NCI-H69 (cell line): ENCODE measurements at regions not wholly inside any gene's neighbourhood (a gene's known extent, or its start where the extent isn't known, plus 50 kb on each side); places are given as distances from the start of the nearest gene placed in this dataset.

Experiments used
- DNase-seq: peaks from one replicate; lab custom pipeline; 2025; lab: John Stamatoyannopoulos, UW

DNA sequence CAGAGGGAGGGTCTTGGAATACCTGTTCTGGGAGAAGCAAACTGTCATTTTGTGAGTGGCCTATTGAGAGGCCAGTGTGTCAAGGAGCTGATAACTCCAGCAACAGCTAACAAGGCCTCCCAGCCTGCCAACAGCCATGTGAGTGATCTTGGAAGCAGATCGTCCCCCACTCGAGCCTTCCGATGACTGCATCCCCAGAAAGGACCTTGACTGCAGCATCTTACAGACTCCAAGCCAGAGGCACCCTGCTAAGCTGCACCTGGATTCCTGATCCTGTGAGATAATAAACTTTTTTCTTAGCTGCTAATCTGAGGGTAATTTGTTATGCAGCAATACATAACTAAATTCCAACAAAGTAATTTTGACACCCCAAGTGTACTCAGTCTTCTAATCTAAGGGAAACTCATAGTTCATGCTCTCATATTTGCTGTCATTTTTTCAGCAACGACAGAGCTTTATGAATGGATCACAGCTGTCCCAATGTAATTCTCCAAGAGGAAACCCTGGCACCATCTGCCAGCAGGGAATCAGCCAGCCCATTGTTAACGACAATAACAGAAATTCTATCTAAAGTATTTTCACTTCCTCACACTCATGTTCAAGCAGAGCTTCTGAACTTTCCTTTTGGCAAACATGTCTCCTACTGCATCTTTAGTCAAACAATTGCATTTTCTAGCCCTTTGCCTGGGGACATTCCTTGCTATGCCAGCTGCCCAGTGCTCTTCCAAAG is 470.2 kb upstream of the BTBD3 start:
- no peak for DNase-seq

GRCh38 chr20:11448554-11448953 is 469.1 kb upstream of the BTBD3 start:
- DNase-seq: no peak

GRCh38 chr20:11451793-11452291 is 465.9 kb upstream of the BTBD3 start:
- no peak for DNase-seq

DNA sequence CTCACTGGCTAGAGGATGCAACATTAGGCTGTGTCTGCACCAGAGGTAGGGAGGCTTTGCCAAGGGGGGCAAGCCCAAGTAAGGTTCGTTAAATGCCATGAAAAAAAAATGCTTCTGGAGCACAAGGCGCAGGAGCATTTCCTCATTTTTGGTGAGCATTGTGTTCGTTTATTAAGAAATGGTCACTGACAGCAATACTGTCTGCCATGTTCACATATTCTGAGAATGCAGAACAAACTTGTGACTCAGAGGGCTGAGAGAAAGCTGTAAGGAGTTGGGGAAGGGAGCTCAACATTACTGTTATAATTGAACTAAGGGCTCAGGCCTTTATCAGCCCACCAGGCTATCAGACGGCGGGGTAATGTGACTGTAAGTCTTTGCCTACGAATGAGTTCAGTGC is 465.4 kb upstream of the BTBD3 start:
- DNase-seq: no peak

DNA sequence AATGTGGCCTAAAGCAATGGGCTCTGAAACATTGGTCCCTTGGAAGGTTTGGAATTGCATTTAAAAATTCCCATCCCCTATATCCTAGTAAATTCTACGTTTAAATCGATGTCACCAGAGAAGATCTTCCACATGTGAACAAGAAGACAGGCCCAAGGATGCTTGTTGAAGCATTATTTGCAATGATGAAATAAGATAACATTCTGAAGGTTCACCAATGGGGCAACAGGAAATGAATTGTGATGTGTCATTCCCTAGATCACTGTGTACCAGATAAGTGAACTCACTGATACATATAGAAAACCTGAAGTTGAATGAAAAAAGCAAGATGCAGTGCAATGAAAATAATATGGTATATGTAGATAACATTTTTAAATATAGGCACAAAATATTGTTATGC is 464.3 kb upstream of the BTBD3 start:
- no peak for DNase-seq

GRCh38 chr20:11454966-11455799 is 462.5 kb upstream of the BTBD3 start:
- no peak for DNase-seq

DNA sequence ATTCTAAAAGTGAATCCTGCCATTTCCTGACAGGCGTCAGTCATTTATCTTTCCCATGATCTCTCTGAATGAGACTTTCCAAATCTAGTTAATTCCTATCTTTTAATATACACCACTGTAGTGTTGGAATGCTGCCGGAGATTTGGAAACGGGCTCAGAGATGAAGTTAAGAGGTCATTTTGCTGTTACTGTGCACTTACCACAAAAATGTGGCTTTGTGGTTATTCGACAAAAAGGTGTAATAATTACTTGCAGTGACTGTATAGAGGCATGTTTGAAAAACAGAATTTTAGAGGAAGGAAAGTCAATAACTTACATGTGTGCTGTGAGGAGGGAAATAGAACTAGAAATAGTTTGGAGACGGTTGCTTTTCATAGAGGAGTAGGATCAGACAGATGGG is 460.2 kb upstream of the BTBD3 start:
- no peak for DNase-seq

DNA sequence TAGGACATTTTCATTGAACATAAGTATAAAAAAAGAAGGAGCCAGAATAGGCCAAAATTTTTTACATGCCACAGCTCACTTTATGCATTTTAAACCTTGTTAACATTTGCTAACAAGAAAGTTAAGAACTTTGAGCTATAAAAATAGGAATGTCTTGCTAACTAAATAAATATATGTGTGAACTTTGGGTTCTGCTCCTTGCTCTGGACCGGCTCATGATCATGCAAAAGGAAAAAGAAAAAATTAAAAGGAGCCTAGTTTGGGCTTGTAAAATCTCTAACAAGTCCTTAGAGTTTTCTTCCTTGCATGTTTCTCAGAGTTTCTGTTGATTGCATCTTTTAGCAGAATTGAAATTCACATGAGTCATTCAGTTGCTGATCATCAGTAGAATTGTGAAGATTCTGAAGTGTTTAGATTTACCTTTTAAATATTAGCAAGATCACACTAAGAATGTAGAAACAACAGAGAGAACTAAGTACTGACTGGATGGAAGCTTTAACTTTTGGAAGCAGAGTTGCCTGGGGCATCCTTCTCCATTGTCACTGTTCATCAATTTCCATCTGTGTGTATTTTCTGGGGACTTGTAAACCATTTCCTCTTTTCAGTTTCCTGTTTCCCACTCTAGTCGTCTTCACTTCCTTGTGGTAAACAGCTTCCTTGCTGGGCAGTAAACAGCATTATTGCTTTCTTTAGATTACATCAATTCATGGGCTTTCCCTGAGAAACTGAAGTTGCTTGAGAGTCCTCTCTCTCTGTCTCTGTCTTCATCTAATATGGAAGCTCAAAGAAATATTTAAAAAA is 458.4 kb upstream of the BTBD3 start:
- DNase-seq: no peak

DNA sequence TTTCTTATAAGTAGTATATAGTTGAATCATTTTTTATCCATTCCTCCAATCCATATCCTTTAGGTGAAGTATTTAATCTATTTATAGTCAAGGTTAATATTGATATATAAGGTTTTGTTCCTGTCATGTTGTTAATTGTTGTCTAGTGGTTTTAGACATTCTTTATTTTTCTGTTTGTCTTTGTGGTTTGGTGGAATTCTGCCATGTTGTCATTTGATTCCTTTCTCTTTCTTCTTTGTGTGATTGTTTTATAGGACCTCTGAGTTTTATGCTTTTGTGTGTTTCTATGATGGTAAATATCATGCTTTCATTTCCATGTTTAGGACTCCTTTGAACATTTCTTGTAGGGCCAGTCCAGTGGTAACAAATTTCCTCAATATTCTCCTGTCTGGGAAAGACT is 450.3 kb upstream of the BTBD3 start:
- no peak for DNase-seq

DNA sequence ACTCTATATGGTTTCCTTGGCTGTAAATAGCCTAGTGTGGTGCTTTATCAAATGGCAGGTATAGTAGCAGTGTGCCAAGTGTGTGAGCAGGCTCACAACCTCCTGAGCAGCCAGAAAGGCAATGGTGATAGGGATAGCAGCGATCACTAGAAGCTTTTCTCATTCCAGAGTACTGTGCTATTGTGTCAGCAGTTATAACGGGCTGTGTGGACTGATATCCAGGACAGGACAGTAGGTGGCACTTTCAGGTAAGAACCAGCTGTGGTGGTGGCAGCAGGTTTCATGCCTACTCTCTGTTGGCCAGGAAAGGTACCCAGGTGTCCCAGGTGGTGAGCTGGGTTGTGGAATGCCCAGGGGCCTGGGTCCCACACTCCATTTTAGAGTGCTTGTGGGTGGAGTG is 448.8 kb upstream of the BTBD3 start:
- DNase-seq: no peak

- DNase-seq: no peak
These were observed 447.8 kb upstream of the BTBD3 start for GRCh38 chr20:11469795-11470435.

- DNase-seq: no peak
These were observed 443.7 kb upstream of the BTBD3 start for GRCh38 chr20:11473983-11474382.

DNA sequence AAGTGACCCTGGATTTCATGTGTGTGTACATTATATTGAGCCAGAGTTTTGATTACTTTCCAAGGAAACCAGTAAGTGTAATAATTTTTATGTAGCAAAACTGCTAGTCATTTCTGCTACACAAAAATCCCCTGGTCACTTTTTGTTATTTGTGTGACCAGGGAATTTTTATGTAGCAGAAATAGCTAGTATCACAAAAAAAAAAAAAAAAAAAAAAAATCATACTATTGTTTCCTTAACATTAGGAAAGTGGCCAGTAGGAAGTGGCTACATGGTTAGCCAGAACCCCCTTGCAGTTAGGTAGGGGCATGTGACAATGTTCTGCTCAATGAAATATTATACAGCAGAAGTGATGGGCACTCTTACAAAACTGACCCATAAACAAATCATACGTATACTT is 434.0 kb upstream of the BTBD3 start:
- DNase-seq: no peak

DNA sequence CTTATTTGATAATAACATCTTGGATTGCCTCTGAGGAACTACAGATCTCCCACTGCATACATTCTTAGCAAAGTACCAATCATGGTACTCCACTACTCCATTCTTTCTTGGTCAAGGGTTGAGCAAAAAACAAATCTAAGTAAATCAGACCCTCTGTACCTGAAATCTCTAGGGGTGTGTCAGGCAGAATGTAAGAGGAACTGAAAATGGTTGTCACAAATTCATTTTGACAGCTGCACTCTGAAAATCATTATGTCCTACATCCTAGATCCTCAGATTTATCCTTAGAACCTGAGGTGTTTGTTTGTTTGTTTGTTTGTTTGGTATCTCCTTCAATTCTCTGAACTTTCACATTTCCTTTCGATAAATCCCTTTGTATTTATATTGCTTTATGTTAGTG is 433.2 kb upstream of the BTBD3 start:
- DNase-seq: no peak

- no peak for DNase-seq
These were observed 425.3 kb upstream of the BTBD3 start for GRCh38 chr20:11492386-11492785.

DNA sequence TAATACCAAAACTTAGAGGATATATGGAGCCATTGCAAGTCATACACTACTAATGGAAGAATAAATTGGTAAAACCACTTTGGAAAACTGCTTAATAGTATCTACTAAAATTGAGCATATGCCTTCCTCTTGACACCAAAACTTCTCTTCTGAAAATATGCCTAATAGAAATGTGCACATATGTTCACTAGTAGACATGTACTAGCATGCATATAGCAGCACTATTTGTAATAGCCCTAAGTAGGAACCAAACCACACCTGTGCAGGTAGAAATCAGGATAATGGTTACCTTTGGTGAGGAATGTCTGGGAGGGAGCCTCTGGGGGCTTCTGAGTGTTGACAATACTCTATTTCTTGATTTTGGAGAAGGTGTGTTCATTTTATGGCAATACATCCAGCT is 424.8 kb upstream of the BTBD3 start:
- no peak for DNase-seq

GRCh38 chr20:11496380-11496779 is 421.3 kb upstream of the BTBD3 start:
- no peak for DNase-seq

DNA sequence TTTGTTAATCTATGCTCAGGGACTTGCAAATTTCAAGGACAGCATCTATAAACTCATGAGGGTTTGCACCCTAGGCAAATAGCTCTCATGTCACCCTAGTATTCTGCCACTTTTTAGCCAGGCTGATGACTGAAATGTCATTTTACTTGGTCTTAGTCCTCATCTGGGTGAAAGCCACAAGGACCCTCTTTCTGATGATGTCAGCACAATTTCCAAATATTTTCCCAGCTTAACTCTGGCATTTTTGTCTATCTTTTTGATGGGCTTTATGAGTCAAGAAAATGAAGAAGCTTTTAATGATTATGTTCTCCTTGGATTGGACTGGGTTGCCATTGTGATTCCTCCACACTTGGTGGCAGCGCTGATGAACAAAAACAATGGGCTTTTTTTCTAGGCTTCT is 420.1 kb upstream of the BTBD3 start:
- DNase-seq: no peak

DNA sequence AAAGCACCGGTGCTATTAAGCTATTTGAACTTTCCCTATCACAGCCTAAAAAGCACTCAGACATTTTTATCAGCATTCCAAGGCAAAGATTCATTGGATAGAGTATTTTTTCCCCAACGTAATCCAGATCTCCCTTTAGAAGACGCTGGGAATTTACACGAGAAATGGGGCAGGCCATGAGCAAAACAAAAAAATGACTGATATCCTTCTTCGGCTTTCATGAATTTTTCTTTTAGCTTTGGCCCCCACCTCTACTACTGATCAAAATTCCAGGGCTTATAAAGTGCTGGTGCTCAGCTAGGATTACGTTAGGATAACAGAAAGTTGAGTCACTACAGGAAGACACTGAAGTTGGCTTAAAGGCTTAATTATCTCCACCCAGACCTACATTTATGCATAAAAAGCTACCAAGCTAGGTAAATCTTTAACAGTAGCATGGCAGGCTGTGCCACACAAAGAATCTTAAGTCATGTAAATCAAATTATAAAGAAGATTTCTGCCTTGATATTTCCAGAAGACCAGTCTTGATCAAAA is 418.5 kb upstream of the BTBD3 start:
- no peak for DNase-seq

GRCh38 chr20:11502061-11502460 is 415.6 kb upstream of the BTBD3 start:
- no peak for DNase-seq

GRCh38 chr20:11502671-11503070 is 415.0 kb upstream of the BTBD3 start:
- no peak for DNase-seq

DNA sequence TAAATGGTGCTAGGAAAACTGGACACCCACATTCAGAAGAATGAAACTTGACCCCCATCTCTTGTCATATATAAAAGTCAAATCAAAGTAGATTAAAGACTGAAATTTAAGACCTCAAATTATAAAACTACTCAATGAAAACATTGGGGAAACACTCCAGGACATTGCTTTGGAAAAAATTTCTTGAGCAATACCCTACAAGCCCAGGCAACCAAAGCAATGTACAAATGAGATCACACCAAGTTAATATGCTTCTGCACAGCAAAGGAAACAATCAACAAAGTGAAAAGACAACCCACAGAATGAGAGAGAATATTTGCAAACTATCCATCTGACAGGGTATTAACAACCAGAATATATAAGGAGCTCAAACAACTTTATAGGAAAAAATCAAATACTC is 407.9 kb upstream of the BTBD3 start:
- DNase-seq: no peak
